HG03025 (cell line): ENCODE measurements at regions not wholly inside any gene's neighbourhood (a gene's known extent, or its start where the extent isn't known, plus 50 kb on each side); places are given as distances from the start of the nearest gene placed in this dataset.
"Not testable (repeated sequence)": the region's sequence is repeated elsewhere in the genome, so short reads cannot be mapped to it uniquely, and the experiment has no call there.

ENCODE experiments used
- ATAC-seq: cut with Tn5 transposase; IDR thresholded peaks from one replicate; pipeline ENCODE4 v1.9.1; 2021; ENCODE audit warnings: mild to moderate bottlenecking, moderate library complexity; ENCODE audit not compliant: unreplicated experiment, low FRiP score

- ATAC-seq, result no peak
Observed at GRCh38 chr14:22492622-22493542, 96.1 kb downstream of the DAD1 start.

GRCh38 chr14:22491683-22492621, 97.1 kb downstream of the DAD1 start:
- ATAC-seq, result no peak

GRCh38 chr14:22491053-22491452, 98.0 kb downstream of the DAD1 start:
- ATAC-seq, result not testable (repeated sequence)

- ATAC-seq, result no peak
Observed at GRCh38 chr14:22489957-22490950, 98.8 kb downstream of the DAD1 start.

- ATAC-seq, result no peak
Observed at GRCh38 chr14:22489244-22489545, 99.8 kb downstream of the DAD1 start.

- ATAC-seq, result no peak
Observed at GRCh38 chr14:22488522-22489243, 100.3 kb downstream of the DAD1 start.

GRCh38 chr14:22487941-22488340, 101.1 kb downstream of the DAD1 start:
- no peak for ATAC-seq

GRCh38 chr14:22487401-22487800, 101.6 kb downstream of the DAD1 start:
- ATAC-seq, result no peak

GRCh38 chr14:22486675-22487074, 102.3 kb downstream of the DAD1 start:
- no peak for ATAC-seq

GRCh38 chr14:22485649-22486048, 103.4 kb downstream of the DAD1 start:
- no peak for ATAC-seq

- no peak for ATAC-seq
Observed at GRCh38 chr14:22485178-22485577, 103.8 kb downstream of the DAD1 start.

- no peak for ATAC-seq
Observed at GRCh38 chr14:22484632-22485031, 104.4 kb downstream of the DAD1 start.

GRCh38 chr14:22483863-22484593, 105.0 kb downstream of the DAD1 start:
- no peak for ATAC-seq

GRCh38 chr14:22482782-22483553, 106.1 kb downstream of the DAD1 start:
- no peak for ATAC-seq

GRCh38 chr14:22482085-22482694, 106.8 kb downstream of the DAD1 start:
- ATAC-seq, result no peak

GRCh38 chr14:22481546-22481945, 107.5 kb downstream of the DAD1 start:
- no peak for ATAC-seq

- ATAC-seq, result no peak
Observed at GRCh38 chr14:22479776-22480464, 109.1 kb downstream of the DAD1 start.
